Upper lobe of left lung (tissue), 4 donors: ENCODE measurements at regions not wholly inside any gene's neighbourhood (a gene's known extent, or its start where the extent isn't known, plus 50 kb on each side); places are given as distances from the start of the nearest gene placed in this dataset.

ENCODE experiments used
- CTCF ChIP-seq, 6 experiments: fragments of 450-650 bp in 4 of 6; fragments of 200-600 bp in 2 of 6; sonication (generic) in 2 of 6; IDR thresholded peaks; one replicate each; pipeline ENCODE4 v1.5.1; 2016 to 2019; ENCODE audit warnings: antibody characterized with exemption in 6 of 6
- POLR2AphosphoS5 ChIP-seq, 2 donors: sonication (generic); formaldehyde crosslinking; IDR thresholded peaks; one replicate each; pipeline ENCODE4 v1.5.1; 2017; ENCODE audit warnings: antibody characterized with exemption in 2 of 2

- TF ChIP-seq CTCF (IDR thresholded peaks at IDR 0.05) (no peak), POLR2AphosphoS5 (IDR thresholded peaks at IDR 0.05) (no peak)
These were observed 82.3 kb upstream of the SPRED2 start for GRCh38 chr2:65514555-65515195.
